ENCODE measurements at regions not wholly inside any gene's neighbourhood (a gene's known extent, or its start where the extent isn't known, plus 50 kb on each side); places are given as distances from the start of the nearest gene placed in this dataset.

- H3K79me2 ChIP-seq (ENCODE audit: control insufficient read depth, insufficient read depth, low read length) = no peaks in the 10 kb centered on the region
- H3K27ac ChIP-seq (ENCODE audit: extremely low read depth, low read depth, low read length) = no peak overlapping the region
- no peak overlapping the region for H3K9ac ChIP-seq (ENCODE audit: insufficient read depth in 1 of 2, low read depth in 2 of 2, low read length in 2 of 2)
- H3K27me3 ChIP-seq (ENCODE audit: control insufficient read depth in 2 of 2, insufficient read depth in 2 of 2, low read length in 2 of 2) = no peaks in the 10 kb centered on the region
- no peak overlapping the region for H2AFZ ChIP-seq (ENCODE audit: low read depth, low read length)
- ChIA-PET POLR2A (no interaction called here), CTCF (ENCODE audit: low intra/inter-chr PET ratio) (no interaction called here)
- FAIRE-seq (no peak), ATAC-seq (no peak), DNase-seq (ENCODE audit: extremely low read depth in 1 of 4, low spot score in 3 of 4) (no peak)
- H3K36me3 ChIP-seq (ENCODE audit: control insufficient read depth, insufficient read depth, low read length) = no peaks in the 10 kb centered on the region
- H3K4me2 ChIP-seq (ENCODE audit: insufficient read depth, low read length) = no peak overlapping the region
- H4K20me1 ChIP-seq (replicated peaks; ENCODE audit: control insufficient read depth, insufficient read depth, low read length) = no peaks in the 10 kb centered on the region
- H3K9me1 ChIP-seq (ENCODE audit: control insufficient read depth, insufficient read depth, low read length) = no peaks in the 10 kb centered on the region
- no TSS peak for BruUV-seq (replicated peaks)
- no peaks in the 10 kb centered on the region for H3K9me3 ChIP-seq (replicated peaks; ENCODE audit: control insufficient read depth, insufficient read depth, low read depth, low read length)
- no peaks in the 10 kb centered on the region for H3K4me1 ChIP-seq (replicated peaks in 1 of 2; ENCODE audit: control insufficient read depth in 2 of 2, insufficient read depth in 2 of 2, low read length in 2 of 2)
- no peak overlapping the region for H3K4me3 ChIP-seq
- in situ Hi-C loops (cut with MboI) = no loop called here
- WGBS (ENCODE audit: insufficient coverage, low coverage, missing lambda C conversion rate) = 0% methylated on average over 2 of the region's 2 CpGs
- intact Hi-C loops (cut with micrococcal nuclease) = no loop called here
- TF ChIP-seq ZBTB5 (IDR thresholded peaks at IDR 0.05) (no peak), RUNX1 (IDR thresholded peaks at IDR 0.05; ENCODE audit: low read depth) (no peak), KDM4B (IDR thresholded peaks at IDR 0.05; ENCODE audit: borderline replicate concordance in 2 of 2, low read depth in 1 of 2) (no peak), ZNF347 (CRISPR knock-in tag; IDR thresholded peaks at IDR 0.05; ENCODE audit: low read depth) (no peak), TBP (optimal IDR thresholded peaks at IDR 0.05; ENCODE audit: low read depth, low read length) (no peak), GATA2 (CRISPR knock-in tag; IDR thresholded peaks at IDR 0.05) (no peak), HOMEZ (CRISPR knock-in tag; IDR thresholded peaks at IDR 0.05) (no peak), ZNF41 (CRISPR knock-in tag; conservative IDR thresholded peaks at IDR 0.05) (no peak), ZNF124 (CRISPR knock-in tag; IDR thresholded peaks at IDR 0.05) (no peak), MCM2 (IDR thresholded peaks at IDR 0.05; ENCODE audit: low read depth) (no peak), CHCHD3 (CRISPR knock-in tag; IDR thresholded peaks at IDR 0.05) (no peak), ZSCAN29 (IDR thresholded peaks at IDR 0.05) (no peak), ZNF134 (CRISPR knock-in tag; conservative IDR thresholded peaks at IDR 0.05) (no peak), MED1 (CRISPR knock-in tag; IDR thresholded peaks at IDR 0.05; ENCODE audit: borderline replicate concordance) (no peak), MYC (IDR thresholded peaks at IDR 0.05; ENCODE audit: low read depth, low read length) (no peak), MYC (CRISPR knock-in tag; IDR thresholded peaks at IDR 0.05; ENCODE audit: borderline replicate concordance, low read depth) (no peak)
- TF ChIP-seq, protein P1, sequence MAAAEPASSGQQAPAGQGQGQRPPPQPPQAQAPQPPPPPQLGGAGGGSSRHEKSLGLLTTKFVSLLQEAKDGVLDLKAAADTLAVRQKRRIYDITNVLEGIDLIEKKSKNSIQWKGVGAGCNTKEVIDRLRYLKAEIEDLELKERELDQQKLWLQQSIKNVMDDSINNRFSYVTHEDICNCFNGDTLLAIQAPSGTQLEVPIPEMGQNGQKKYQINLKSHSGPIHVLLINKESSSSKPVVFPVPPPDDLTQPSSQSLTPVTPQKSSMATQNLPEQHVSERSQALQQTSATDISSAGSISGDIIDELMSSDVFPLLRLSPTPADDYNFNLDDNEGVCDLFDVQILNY (CRISPR knock-in tag; IDR thresholded peaks at IDR 0.05) = no peak
- TF ChIP-seq, protein P2, sequence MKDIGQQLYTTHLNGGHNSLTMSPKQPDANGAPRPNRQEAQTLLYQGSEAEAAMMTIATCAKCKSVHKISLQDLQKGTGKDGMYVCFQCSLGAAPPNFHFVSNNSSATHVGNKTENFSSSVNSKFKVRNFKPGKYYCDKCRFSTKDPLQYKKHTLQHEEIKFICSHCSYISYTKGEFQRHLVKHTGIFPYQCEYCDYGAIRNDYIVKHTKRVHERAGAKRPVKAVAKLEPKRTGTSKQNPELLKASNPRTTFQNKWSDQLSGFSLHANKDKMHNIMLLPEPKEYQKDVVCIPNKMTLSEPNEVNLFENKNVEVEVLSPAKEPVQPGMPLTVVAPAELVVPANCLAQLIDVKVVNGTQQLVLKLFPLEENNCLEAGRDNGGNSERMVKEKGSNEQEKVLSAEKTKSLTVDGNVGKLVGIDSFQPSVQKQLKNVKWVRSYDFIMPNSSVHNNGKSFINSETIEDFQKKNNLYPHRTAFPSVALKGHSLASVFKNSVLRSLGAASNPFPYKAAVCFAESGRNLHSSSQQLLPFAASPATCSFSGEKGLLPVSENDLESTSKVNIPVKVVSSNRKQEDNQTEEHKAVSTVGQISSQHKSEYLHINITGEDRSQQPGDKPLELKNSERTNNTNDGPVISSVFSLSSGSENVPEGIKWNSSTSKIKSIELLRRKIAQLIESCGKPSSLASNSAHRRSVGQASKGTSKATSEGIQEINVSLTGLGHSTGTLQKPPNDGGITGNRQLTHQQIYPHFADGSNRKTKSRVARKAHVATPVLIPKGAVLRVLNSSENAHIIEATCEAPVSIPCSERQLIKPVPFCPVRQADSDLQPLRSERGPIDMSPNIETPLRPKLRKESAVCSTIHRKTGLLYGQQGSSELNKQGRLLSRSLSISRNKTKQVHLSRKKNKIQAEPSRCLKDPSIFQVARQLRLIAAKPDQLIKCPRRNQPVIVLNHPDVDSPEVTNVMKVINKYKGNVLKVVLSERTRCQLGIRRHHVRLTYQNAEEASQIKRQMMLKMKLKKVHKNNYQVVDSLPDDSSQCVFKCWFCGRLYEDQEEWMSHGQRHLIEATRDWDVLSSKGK (CRISPR knock-in tag; IDR thresholded peaks at IDR 0.05) = no peak
Observed at GRCh38 chr14:38432186-38432585, 176.3 kb upstream of the CLEC14A start.
